Adrenal gland (tissue), 5 donors: ENCODE measurements at regions not wholly inside any gene's neighbourhood (a gene's known extent, or its start where the extent isn't known, plus 50 kb on each side); places are given as distances from the start of the nearest gene placed in this dataset.

ENCODE experiments used
- POLR2A ChIP-seq, 2 donors: fragments of 450-650 bp; IDR thresholded peaks; one replicate each; pipeline ENCODE4 v1.6.1; 2017; ENCODE audit warnings: antibody characterized with exemption in 2 of 2, mild to moderate bottlenecking in 2 of 2, moderate library complexity in 1 of 2
- TF ChIP-seq, protein P1 (sequence below), 6 experiments: fragments of 450-650 bp in 4 of 6; fragments of 200-600 bp in 2 of 6; sonication (generic) in 1 of 6; IDR thresholded peaks; 1 replicate in 5 of 6; 2 replicates in 1 of 6; pipeline versions ENCODE4 v1.5.1 to v1.8.0; 2016 to 2021; ENCODE audit warnings: antibody characterized with exemption in 6 of 6, mild to moderate bottlenecking in 2 of 6, moderate library complexity in 1 of 6
- donor health status: DM: no; HTN: no; CAD: no.

DNA sequence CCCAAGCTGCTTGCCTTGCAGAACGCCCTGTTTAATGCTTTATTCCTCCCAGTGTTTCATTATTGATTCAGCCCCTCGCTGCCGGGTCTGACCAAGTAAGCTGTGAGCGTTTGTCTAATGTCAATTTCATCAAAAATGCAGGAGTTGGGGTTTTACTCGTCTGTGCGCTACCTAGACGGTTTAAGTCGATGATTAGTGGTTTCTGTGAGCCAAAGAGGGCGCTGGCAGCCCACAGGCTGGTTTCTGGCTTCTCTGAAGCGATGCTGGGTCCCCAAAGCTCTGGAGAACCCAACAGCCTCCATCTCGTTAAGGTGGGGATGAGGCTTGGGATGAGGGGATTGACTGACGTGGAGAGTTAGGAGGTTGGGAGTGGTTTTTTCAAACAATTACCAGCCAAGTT, 102.9 kb downstream of the SYF2 start:
- no peak for TF ChIP-seq POLR2A (IDR thresholded peaks at IDR 0.05)
- TF ChIP-seq, protein P1, sequence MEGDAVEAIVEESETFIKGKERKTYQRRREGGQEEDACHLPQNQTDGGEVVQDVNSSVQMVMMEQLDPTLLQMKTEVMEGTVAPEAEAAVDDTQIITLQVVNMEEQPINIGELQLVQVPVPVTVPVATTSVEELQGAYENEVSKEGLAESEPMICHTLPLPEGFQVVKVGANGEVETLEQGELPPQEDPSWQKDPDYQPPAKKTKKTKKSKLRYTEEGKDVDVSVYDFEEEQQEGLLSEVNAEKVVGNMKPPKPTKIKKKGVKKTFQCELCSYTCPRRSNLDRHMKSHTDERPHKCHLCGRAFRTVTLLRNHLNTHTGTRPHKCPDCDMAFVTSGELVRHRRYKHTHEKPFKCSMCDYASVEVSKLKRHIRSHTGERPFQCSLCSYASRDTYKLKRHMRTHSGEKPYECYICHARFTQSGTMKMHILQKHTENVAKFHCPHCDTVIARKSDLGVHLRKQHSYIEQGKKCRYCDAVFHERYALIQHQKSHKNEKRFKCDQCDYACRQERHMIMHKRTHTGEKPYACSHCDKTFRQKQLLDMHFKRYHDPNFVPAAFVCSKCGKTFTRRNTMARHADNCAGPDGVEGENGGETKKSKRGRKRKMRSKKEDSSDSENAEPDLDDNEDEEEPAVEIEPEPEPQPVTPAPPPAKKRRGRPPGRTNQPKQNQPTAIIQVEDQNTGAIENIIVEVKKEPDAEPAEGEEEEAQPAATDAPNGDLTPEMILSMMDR (IDR thresholded peaks at IDR 0.05): no peak
